ENCODE measurements at regions not wholly inside any gene's neighbourhood (a gene's known extent, or its start where the extent isn't known, plus 50 kb on each side); places are given as distances from the start of the nearest gene placed in this dataset.

DNA sequence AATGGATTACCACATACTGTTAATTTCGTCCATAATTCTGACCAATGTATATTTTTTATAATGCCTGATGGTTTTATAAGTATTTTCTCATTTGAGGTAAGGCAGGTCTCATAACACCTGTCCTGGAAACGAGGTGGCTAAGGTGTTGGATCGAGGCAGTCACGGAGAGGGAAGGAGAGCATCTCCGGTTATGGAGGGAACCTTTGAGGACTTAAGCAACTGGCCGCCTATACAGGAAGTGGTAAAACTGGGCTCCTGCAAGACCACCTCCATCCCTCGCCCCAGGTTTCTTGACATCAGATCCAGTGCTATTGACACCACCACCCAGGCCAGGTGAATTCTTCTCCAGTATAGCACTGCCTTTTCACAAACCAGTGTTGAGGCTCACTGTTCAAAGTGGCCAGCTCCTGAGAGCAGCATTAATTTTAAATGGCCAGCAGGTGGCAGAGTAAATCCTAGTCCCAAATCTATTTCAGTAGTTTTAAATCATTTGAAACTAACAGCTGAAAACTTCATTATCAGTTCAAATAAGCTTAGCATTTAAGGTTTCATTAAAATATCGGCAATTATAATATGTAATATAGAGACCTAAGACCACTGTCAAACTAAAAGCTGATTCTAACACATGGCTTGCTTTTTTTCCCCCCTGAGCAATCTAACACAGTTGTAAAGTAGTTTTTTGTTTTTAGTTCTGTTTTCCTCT lies 100.8 kb downstream of the PPM1A start:
- peak; percentile 28 for DNase-seq

DNA sequence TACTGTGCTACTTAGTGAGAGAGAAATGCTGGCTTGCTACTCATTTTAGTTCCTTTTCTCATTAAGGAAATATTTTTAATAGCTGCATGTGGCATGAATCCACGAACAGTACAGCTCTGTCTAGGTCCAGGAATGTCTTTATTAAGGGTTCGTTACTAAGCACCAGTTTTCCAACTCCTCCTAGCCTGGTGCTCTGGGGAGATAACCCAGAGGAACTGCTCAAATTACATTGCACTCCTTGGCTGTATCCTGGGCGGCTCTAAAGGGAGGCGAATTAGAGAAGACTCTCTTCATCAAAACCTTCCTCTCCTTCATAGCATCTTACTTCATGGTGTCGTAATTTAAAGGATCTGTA lies 101.3 kb downstream of the PPM1A start:
- DNase-seq, result no peak

DNA sequence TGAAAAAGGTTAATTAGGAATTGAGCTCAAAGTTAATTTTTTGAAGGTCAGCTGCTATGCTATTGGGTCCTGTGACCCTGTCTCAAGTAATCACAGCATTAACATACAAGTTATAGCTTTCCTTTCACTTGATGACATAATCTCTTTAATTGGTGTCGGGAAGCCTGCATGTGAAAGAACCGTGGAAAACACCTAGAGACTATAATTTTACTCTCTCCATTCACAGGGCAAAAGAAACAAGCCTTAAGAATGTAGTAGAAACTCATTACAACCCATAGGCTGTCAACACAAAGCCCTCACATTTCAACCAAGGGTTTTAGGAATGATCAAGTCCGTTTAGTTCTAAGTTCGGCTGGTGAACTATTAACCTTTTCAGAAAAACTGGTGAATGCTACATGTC lies 104.4 kb downstream of the PPM1A start:
- no peak for DNase-seq

DNA sequence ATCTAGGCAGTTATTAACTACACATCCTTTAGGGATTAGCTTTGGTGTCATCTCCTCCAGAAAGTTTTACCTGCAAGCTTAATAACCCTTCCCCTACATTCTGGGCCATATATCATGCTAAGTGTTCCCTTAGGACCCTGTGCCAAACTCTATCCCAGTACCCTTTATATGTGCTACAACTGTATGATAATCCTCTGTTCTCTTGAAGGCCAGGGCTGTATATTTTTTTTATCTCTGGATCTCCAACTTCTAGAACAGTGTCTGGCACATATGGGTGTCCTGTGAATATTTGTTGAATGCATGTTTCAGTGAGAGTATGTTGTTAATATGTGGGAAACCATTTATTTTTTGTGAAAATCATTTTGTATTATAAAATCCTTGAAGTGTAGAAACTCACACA lies 106.7 kb downstream of the PPM1A start:
- no peak for DNase-seq

DNA sequence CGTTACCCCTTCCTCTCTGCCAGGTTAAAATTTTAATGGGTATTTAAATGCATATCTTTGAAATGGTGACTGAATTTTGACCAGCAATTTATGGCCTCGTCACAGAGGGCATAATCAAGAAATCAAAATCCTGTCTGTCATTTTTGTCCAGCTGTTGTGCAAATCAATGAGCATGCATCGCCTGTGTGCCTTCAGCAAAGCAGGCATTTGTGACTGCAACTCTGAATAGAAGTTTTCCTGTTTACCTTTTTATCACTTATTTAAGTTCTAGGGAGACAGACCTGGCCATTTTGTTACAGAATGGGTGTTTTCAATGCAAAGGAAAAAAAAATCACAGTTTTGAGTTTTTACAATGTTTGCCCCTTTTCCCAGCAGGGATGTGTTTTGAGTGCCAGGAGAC lies 107.4 kb downstream of the PPM1A start:
- no peak for DNase-seq

DNA sequence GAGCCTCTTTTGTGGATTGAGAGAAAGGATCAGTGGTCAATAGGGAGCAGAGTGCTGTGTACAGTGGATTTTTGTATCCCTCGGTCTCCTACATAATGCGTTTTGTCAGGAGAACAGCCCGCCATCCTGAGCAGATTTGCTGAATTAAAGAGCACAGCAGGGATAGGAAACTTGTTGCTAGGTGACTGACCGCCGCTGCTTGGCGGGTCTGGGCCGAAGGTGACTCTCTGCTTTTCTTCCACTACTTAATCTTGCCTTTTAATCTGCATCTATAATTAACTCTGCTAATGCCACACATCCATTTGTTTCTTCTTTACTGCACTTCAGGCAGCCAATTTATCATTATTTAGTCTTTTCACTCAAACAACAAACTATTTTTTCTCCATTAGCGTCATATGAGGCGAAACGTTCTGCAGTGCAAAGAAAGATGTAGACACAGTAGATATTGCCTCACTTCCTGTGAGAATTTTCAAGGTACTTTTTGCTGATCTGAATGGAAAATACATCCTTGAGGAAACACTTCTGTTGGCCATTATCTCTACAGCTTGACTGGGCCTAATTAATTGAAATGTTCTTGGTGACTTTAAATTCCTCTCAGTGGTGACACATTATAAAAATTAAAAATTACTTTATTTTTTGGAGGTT lies 108.0 kb downstream of the PPM1A start:
- DNase-seq, result no peak

DNA sequence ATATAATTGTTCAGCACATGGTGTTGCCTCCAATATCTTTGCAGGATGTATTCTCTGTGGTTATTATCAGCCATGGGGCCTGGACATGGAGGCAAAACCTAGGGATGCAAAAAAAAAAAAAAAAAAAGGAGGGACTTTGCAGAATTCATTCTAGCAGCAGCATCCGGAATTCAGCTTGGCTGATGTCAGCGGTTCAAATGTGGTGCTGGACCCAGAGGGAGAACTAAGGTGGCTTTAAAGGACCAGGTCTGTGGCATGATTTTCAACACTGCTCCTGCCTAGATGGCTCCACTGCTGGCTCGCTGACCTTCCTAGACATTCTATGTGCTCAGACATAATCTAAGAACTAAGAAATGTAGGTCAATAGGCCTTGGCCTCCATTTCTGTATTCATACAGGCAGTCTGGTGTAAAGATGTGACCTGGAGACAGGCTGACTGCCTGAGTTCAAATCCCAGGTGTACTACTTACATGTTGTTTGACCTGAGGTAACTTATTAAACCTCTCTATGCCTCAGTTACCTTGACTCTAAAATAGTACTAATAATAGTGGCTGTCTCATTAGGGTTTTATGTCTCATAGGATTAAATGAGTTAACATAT lies 108.6 kb downstream of the PPM1A start:
- no peak for DNase-seq

DNA sequence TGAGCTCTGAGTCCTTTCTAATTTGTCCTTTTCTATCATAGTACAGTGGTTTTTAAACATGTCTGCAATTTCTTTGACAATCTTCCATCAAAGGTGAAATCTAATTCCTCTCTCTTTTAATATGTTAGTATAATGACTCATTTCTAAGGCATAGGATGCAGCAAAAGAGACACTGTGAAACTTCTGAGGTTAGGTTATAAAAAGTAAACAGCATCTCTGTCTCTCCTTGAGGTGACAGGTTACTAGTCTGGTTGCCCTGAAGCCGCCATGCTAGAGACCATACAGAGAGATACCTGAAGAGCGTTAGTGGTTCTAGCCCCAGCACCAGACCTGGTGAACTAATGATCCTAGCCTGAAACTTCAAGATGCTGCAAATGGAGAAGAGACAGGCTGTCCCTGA lies 114.3 kb downstream of the PPM1A start:
- DNase-seq, result no peak

DNA sequence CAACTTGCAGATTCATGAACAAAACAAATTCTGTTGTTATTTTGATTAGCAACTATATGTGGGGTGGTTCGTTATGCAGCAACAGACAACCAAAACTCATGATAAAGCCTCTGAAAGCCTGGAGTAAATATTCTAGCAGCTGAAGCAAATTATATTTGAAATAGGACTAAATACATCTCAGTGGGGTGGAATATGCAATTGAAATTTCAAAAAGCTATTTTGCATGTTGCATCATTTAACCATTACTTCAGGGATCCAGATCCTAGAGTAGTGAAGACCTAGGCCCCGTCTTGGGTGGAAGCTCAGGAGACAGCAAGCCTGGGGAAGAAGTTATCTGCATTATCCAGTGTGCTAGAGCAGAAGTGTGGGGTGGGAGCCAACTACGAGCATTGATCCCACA lies 114.7 kb downstream of the PPM1A start:
- no peak for DNase-seq

DNA sequence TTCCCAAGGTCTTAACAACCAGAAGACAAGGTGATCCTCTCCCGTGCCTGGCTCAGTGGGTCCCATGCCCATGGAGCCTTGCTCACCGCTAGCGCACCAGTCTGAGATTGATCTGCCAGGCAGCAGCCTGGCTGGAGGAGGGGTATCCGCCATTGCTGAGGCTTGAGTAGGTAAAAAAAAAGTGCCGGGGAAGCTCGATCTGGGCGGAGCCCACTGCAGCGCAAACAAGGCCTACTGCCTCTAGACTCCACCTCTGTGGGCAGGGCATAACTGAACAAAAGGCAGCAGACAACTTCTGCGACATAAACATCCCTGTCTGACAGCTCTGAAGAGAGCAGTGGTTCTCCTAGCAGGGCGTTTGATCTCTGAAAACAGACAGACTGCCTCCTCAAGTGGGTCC lies 104.0 kb downstream of the C14orf39 start:
- no peak for DNase-seq

Measured in activated CD4-positive, alpha-beta T cell treated with anti-CD3 and anti-CD28 coated beads for 48 hours (primary cell).